ENCODE measurements at regions not wholly inside any gene's neighbourhood (a gene's known extent, or its start where the extent isn't known, plus 50 kb on each side); places are given as distances from the start of the nearest gene placed in this dataset.

- WGBS, 2 donors = 74 to 77% methylated on average over 5 of the region's 5 CpGs
- Histone ChIP-seq H3K4me1 (no peaks in the 10 kb centered on the region), H3K27ac (no peak overlapping the region), H3K36me3 (no peaks in the 10 kb centered on the region), H3K4me3 (no peak overlapping the region), H3K9me3 (peaks cover 0 to 15% (median 3%) of the 10 kb centered on the region in 3 donors), H3K27me3 (no peaks in the 10 kb centered on the region)
- DNase-seq = no peak
- TF ChIP-seq, protein P1, sequence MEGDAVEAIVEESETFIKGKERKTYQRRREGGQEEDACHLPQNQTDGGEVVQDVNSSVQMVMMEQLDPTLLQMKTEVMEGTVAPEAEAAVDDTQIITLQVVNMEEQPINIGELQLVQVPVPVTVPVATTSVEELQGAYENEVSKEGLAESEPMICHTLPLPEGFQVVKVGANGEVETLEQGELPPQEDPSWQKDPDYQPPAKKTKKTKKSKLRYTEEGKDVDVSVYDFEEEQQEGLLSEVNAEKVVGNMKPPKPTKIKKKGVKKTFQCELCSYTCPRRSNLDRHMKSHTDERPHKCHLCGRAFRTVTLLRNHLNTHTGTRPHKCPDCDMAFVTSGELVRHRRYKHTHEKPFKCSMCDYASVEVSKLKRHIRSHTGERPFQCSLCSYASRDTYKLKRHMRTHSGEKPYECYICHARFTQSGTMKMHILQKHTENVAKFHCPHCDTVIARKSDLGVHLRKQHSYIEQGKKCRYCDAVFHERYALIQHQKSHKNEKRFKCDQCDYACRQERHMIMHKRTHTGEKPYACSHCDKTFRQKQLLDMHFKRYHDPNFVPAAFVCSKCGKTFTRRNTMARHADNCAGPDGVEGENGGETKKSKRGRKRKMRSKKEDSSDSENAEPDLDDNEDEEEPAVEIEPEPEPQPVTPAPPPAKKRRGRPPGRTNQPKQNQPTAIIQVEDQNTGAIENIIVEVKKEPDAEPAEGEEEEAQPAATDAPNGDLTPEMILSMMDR (IDR thresholded peaks at IDR 0.05) = no peak
- TF ChIP-seq POLR2A (IDR thresholded peaks at IDR 0.05) = no peak
- intact Hi-C loops (cut with DNase I) = no loop called here
Measured at GRCh38 chr14:59017285-59017965, 171.0 kb upstream of the DAAM1 start.

GRCh38 chr14:59018460-59018859, 170.0 kb upstream of the DAAM1 start:
- intact Hi-C loops (cut with DNase I) = no loop called here

DNA sequence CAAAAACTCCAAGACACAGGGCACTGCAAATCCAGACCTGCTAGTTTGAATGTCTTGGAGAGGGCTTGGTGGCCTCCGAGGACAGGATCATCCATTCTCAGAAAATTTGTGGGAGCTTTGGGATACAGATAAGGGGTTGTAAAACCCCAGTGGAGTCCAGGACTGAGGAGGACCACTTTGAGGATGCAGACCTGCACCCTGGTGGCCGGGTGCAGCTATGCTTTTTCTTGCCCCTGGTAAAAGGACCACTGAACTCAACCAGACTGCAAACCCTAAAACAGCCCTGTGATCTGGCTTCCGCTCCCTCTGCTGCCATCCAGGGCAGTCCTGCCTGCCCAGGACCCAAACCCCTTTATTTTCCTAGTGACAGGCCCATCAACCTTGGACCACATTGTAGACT, 169.5 kb upstream of the DAAM1 start:
- Histone ChIP-seq H3K27ac (no peak overlapping the region), H3K4me1 (no peaks in the 10 kb centered on the region), H3K27me3 (no peaks in the 10 kb centered on the region), H3K9me3 (no peaks in the 10 kb centered on the region), H3K4me3 (no peak overlapping the region), H3K36me3 (no peaks in the 10 kb centered on the region)
- intact Hi-C loops (cut with DNase I) = no loop called here
- 42 to 70% methylated on average over 3 of the region's 3 CpGs for WGBS, 2 donors
- DNase-seq = no peak
- TF ChIP-seq, protein P1 (IDR thresholded peaks at IDR 0.05) = no peak
- no peak for TF ChIP-seq POLR2A (IDR thresholded peaks at IDR 0.05)

More at GRCh38 chr14:59018460-59018859, 170.0 kb upstream of the DAAM1 start:
- Histone ChIP-seq H3K4me3 (no peak overlapping the region), H3K9me3 (peaks cover 0 to 5% (median 3%) of the 10 kb centered on the region in 3 donors), H3K4me1 (no peaks in the 10 kb centered on the region), H3K36me3 (no peaks in the 10 kb centered on the region), H3K27me3 (no peaks in the 10 kb centered on the region), H3K27ac (no peak overlapping the region)
- WGBS, 2 donors = 69 to 96% methylated on average over 2 of the region's 2 CpGs
- TF ChIP-seq, protein P1 (IDR thresholded peaks at IDR 0.05) = no peak
- no peak for TF ChIP-seq POLR2A (IDR thresholded peaks at IDR 0.05)
- no peak for DNase-seq

DNA sequence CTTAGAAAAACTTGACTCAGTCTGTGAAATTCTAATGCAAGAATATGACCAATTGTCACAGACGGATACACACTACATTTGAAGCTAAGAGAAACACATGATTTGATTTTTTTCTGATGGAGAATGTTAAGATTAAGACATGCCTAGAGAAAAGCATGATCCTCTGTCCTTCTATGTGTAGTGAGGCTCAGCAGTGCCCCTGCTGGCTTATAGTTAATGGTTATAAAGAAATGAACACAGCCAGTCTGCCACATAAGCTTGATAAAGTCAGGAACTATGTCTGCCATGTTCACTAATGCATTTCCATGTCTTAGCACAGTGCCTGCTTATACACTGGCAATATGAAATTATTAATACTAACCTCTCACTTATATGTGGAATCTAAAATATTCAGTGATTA, 168.1 kb upstream of the DAAM1 start:
- Histone ChIP-seq H3K36me3 (no peaks in the 10 kb centered on the region), H3K9me3 (no peaks in the 10 kb centered on the region), H3K27ac (no peak overlapping the region), H3K4me3 (no peak overlapping the region), H3K4me1 (no peaks in the 10 kb centered on the region), H3K27me3 (no peaks in the 10 kb centered on the region)
- intact Hi-C loops (cut with DNase I) = no loop called here
- no peak for TF ChIP-seq POLR2A (IDR thresholded peaks at IDR 0.05)
- TF ChIP-seq, protein P1 (IDR thresholded peaks at IDR 0.05) = peak in 3 of 6 experiments; percentile 12 to 27 (median 15)
- 75 to 100% methylated on average over 1 of the region's 1 CpG for WGBS, 2 donors
- no peak for DNase-seq

- Histone ChIP-seq H3K27me3 (no peaks in the 10 kb centered on the region), H3K27ac (no peak overlapping the region), H3K4me3 (no peak overlapping the region), H3K36me3 (no peaks in the 10 kb centered on the region), H3K9me3 (no peaks in the 10 kb centered on the region), H3K4me1 (no peaks in the 10 kb centered on the region)
- WGBS, 2 donors = 62 to 81% methylated on average over 4 of the region's 4 CpGs
- DNase-seq = no peak
- TF ChIP-seq, protein P1 (IDR thresholded peaks at IDR 0.05) = peak in 1 of 6 experiments; percentile 25
- no peak for TF ChIP-seq POLR2A (IDR thresholded peaks at IDR 0.05)
- intact Hi-C loops (cut with DNase I) = no loop called here
Measured at GRCh38 chr14:59022144-59022543, 166.3 kb upstream of the DAAM1 start.
